Calu3 (cell line): ENCODE measurements at regions not wholly inside any gene's neighbourhood (a gene's known extent, or its start where the extent isn't known, plus 50 kb on each side); places are given as distances from the start of the nearest gene placed in this dataset.

ENCODE experiments used
- BruUV-seq: library from RNA; stranded (reverse); fragments of 400-500 nt; replicated peaks from 2 replicates; lab custom pipeline; 2021; lab: Mats Ljungman, UMichigan
- CTCF ChIA-PET: fragments of 300-600 bp; sonication (Branson Sonifier 250); formaldehyde crosslinking; loops from one replicate; lab custom pipeline; 2022; ENCODE audit warnings: antibody characterized with exemption; lab: Charles Lee
- DNase-seq: peaks from one replicate; pipeline ENCODE4 v3.0.0; 2022
- H3K27ac Mint-ChIP-seq: one replicate; pipeline ENCODE4 v1.8.0; 2022; ENCODE audit warnings: mixed read lengths; ENCODE audit not compliant: unreplicated experiment
- H3K27me3 Mint-ChIP-seq: one replicate; pipeline ENCODE4 v1.8.0; 2022; ENCODE audit warnings: mixed read lengths; ENCODE audit not compliant: unreplicated experiment
- H3K36me3 Mint-ChIP-seq: one replicate; pipeline ENCODE4 v1.8.0; 2022; ENCODE audit warnings: mild to moderate bottlenecking, moderate library complexity, mixed read lengths; ENCODE audit not compliant: insufficient read depth, unreplicated experiment
- H3K4me1 Mint-ChIP-seq: one replicate; pipeline ENCODE4 v1.8.0; 2022; ENCODE audit warnings: mild to moderate bottlenecking, low read depth, mixed read lengths; ENCODE audit not compliant: unreplicated experiment
- H3K4me3 Mint-ChIP-seq: one replicate; pipeline ENCODE4 v1.8.0; 2022; ENCODE audit warnings: mild to moderate bottlenecking, low read depth, moderate library complexity, mixed read lengths; ENCODE audit not compliant: unreplicated experiment
- H3K9me3 Mint-ChIP-seq: one replicate; pipeline ENCODE4 v1.8.0; 2022; ENCODE audit warnings: low read depth, mixed read lengths; ENCODE audit not compliant: unreplicated experiment
- CTCF ChIP-seq: fragments of 200-600 bp; IDR thresholded peaks from one replicate; pipeline ENCODE4 v1.8.0; 2022; ENCODE audit warnings: antibody characterized with exemption; ENCODE audit not compliant: unreplicated experiment
- intact Hi-C: fragments of 100-400 bp; cut with micrococcal nuclease; formaldehyde crosslinking; loops from one replicate; pipeline ENCODE4 v1.10.0; 2022; ENCODE audit not compliant: unreplicated experiment

GRCh38 chr2:7895289-7895688 lies 786.6 kb upstream of the ID2 start:
- CTCF ChIA-PET, result no interaction called here
- no peaks in the 10 kb centered on the region for H3K4me1 Mint-ChIP-seq
- H3K36me3 Mint-ChIP-seq, result no peaks in the 10 kb centered on the region
- H3K9me3 Mint-ChIP-seq, result no peaks in the 10 kb centered on the region
- no peaks in the 10 kb centered on the region for H3K27me3 Mint-ChIP-seq
- intact Hi-C loops, result no loop called here
- TF ChIP-seq CTCF, result no peak
- BruUV-seq, result no TSS peak
- H3K27ac Mint-ChIP-seq, result no peak overlapping the region
- DNase-seq, result no peak
- H3K4me3 Mint-ChIP-seq, result no peak overlapping the region

- BruUV-seq, result no TSS peak
- Mint-ChIP-seq H3K4me3 (no peak overlapping the region), H3K27me3 (no peaks in the 10 kb centered on the region), H3K36me3 (no peaks in the 10 kb centered on the region), H3K9me3 (no peaks in the 10 kb centered on the region), H3K4me1 (no peaks in the 10 kb centered on the region), H3K27ac (no peak overlapping the region)
- no peak for DNase-seq
- no peak for TF ChIP-seq CTCF
- intact Hi-C loops, result no loop called here
- CTCF ChIA-PET, result no interaction called here
Measured at GRCh38 chr2:7896940-7897487, 784.8 kb upstream of the ID2 start.

GRCh38 chr2:7899241-7899640 lies 782.6 kb upstream of the ID2 start:
- Mint-ChIP-seq H3K27ac (no peak overlapping the region), H3K4me3 (no peak overlapping the region), H3K9me3 (peaks cover 4% of the 10 kb centered on the region), H3K36me3 (no peaks in the 10 kb centered on the region), H3K4me1 (no peaks in the 10 kb centered on the region), H3K27me3 (no peaks in the 10 kb centered on the region)
- intact Hi-C loops, result no loop called here
- CTCF ChIA-PET, result no interaction called here
- BruUV-seq, result no TSS peak
- DNase-seq, result no peak
- TF ChIP-seq CTCF, result no peak

- no peaks in the 10 kb centered on the region for H3K27me3 Mint-ChIP-seq
- H3K36me3 Mint-ChIP-seq, result no peaks in the 10 kb centered on the region
- CTCF ChIA-PET, result no interaction called here
- BruUV-seq, result no TSS peak
- intact Hi-C loops, result no loop called here
- no peak overlapping the region for H3K4me3 Mint-ChIP-seq
- no peak overlapping the region for H3K27ac Mint-ChIP-seq
- no peak for DNase-seq
- no peak for TF ChIP-seq CTCF
- H3K9me3 Mint-ChIP-seq, result peaks cover 4% of the 10 kb centered on the region
- no peaks in the 10 kb centered on the region for H3K4me1 Mint-ChIP-seq
Measured at GRCh38 chr2:7899923-7900322, 781.9 kb upstream of the ID2 start.
